Uterus (tissue), 3 donors: ENCODE measurements at regions not wholly inside any gene's neighbourhood (a gene's known extent, or its start where the extent isn't known, plus 50 kb on each side); places are given as distances from the start of the nearest gene placed in this dataset.
"Not testable (repeated sequence)": the region's sequence is repeated elsewhere in the genome, so short reads cannot be mapped to it uniquely, and the experiment has no call there.

Experiments used
- DNase-seq, 2 donors: peaks; one replicate each; pipeline ENCODE4 v3.0.0-alpha.2; 2019 to 2020
- H3K27ac ChIP-seq, 2 donors: fragments of 200-600 bp; sonication (generic); 1 replicate in 1 of 2; 2 replicates in 1 of 2; pipeline ENCODE4 v1.5.1; 2016 to 2018
- H3K27me3 ChIP-seq, 2 donors: fragments of 200-600 bp; sonication (generic); one replicate each; pipeline ENCODE4 v1.5.1; 2018 to 2019; ENCODE audit warnings: control low read depth in 1 of 2
- H3K36me3 ChIP-seq, 2 donors: fragments of 200-600 bp; sonication (generic); one replicate each; pipeline ENCODE4 v1.5.1; 2019; ENCODE audit warnings: control low read depth in 1 of 2
- H3K4me1 ChIP-seq, 2 donors: fragments of 200-600 bp; sonication (generic); one replicate each; pipeline ENCODE4 v1.5.1; 2018 to 2019; ENCODE audit warnings: control low read depth in 1 of 2
- H3K4me3 ChIP-seq, 2 donors: fragments of 200-600 bp; sonication (generic); 1 replicate in 1 of 2; 2 replicates in 1 of 2; pipeline ENCODE4 v1.5.1; 2018 to 2019; ENCODE audit warnings: mild to moderate bottlenecking in 1 of 2
- H3K9me3 ChIP-seq, 2 donors: fragments of 200-600 bp; sonication (generic); one replicate each; pipeline ENCODE4 v1.5.1; 2019; ENCODE audit warnings: control low read depth in 1 of 2
- CTCF ChIP-seq, 4 experiments: fragments of 200-600 bp in 2 of 4; fragments of 450-650 bp in 2 of 4; sonication (generic) in 2 of 4; IDR thresholded peaks; one replicate each; pipeline ENCODE4 v1.5.1; 2016 to 2019; ENCODE audit warnings: antibody characterized with exemption in 4 of 4, mild to moderate bottlenecking in 2 of 4, moderate library complexity in 1 of 4
- POLR2A ChIP-seq, 2 donors: fragments of 450-650 bp; IDR thresholded peaks; one replicate each; pipeline ENCODE4 v1.6.1; 2016; ENCODE audit warnings: antibody characterized with exemption in 2 of 2, mild to moderate bottlenecking in 1 of 2, moderate library complexity in 1 of 2
- intact Hi-C: fragments of 100-400 bp; cut with DNase I; formaldehyde crosslinking; loops from one replicate; pipeline ENCODE4 v1.15.1; 2023; ENCODE audit warnings: low total_unique reads
- donor health status: DM: yes; HTN: yes; CAD: no.

- Histone ChIP-seq H3K9me3 (no peaks in the 10 kb centered on the region), H3K27me3 (no peaks in the 10 kb centered on the region), H3K4me3 (no peak overlapping the region), H3K36me3 (no peaks in the 10 kb centered on the region), H3K27ac (no peak overlapping the region), H3K4me1 (peaks cover 0 to 7% of the 10 kb centered on the region in 2 donors)
- TF ChIP-seq POLR2A (IDR thresholded peaks at IDR 0.05) (no peak), CTCF (IDR thresholded peaks at IDR 0.05) (no peak)
- intact Hi-C loops = no loop called here
- no peak for DNase-seq
These were observed 409.7 kb downstream of the KCNRG start for GRCh38 chr13:50424993-50425392.

- H3K4me1 ChIP-seq = peaks cover 0 to 7% of the 10 kb centered on the region in 2 donors
These were observed 410.5 kb downstream of the KCNRG start for GRCh38 chr13:50425772-50426171.

GRCh38 chr13:50426927-50427326 is 411.7 kb downstream of the KCNRG start:
- Histone ChIP-seq H3K4me1 (peaks cover 0 to 5% of the 10 kb centered on the region in 2 donors), H3K9me3 (no peaks in the 10 kb centered on the region), H3K27ac (no peak overlapping the region), H3K36me3 (no peaks in the 10 kb centered on the region), H3K27me3 (no peaks in the 10 kb centered on the region), H3K4me3 (no peak overlapping the region)
- TF ChIP-seq POLR2A (IDR thresholded peaks at IDR 0.05) (no peak), CTCF (IDR thresholded peaks at IDR 0.05) (no peak)
- intact Hi-C loops = no loop called here
- no peak for DNase-seq

More at GRCh38 chr13:50425772-50426171, 410.5 kb downstream of the KCNRG start:
- intact Hi-C loops = no loop called here
- DNase-seq = no peak
- Histone ChIP-seq H3K4me3 (no peak overlapping the region), H3K9me3 (no peaks in the 10 kb centered on the region), H3K27ac (no peak overlapping the region), H3K27me3 (no peaks in the 10 kb centered on the region), H3K36me3 (no peaks in the 10 kb centered on the region)
- TF ChIP-seq CTCF (IDR thresholded peaks at IDR 0.05) (no peak), POLR2A (IDR thresholded peaks at IDR 0.05) (no peak)

- H3K27ac ChIP-seq, H3K9me3 ChIP-seq, DNase-seq, H3K4me1 ChIP-seq, H3K36me3 ChIP-seq, intact Hi-C loops, H3K4me3 ChIP-seq, H3K27me3 ChIP-seq: not testable (repeated sequence)
These were observed 412.3 kb downstream of the KCNRG start for GRCh38 chr13:50427511-50427910.

GRCh38 chr13:50428183-50428877 is 413.1 kb downstream of the KCNRG start:
- Histone ChIP-seq H3K4me1 (peaks cover 0 to 4% of the 10 kb centered on the region in 2 donors), H3K27ac (no peak overlapping the region), H3K4me3 (no peak overlapping the region), H3K36me3 (no peaks in the 10 kb centered on the region), H3K27me3 (no peaks in the 10 kb centered on the region), H3K9me3 (no peaks in the 10 kb centered on the region)
- intact Hi-C loops = no loop called here
- TF ChIP-seq POLR2A (IDR thresholded peaks at IDR 0.05) (no peak), CTCF (IDR thresholded peaks at IDR 0.05) (no peak)
- no peak for DNase-seq

- Histone ChIP-seq H3K36me3 (no peaks in the 10 kb centered on the region), H3K9me3 (no peaks in the 10 kb centered on the region), H3K27ac (no peak overlapping the region), H3K4me1 (no peaks in the 10 kb centered on the region), H3K4me3 (no peak overlapping the region), H3K27me3 (no peaks in the 10 kb centered on the region)
- intact Hi-C loops = no loop called here
- no peak for TF ChIP-seq CTCF (IDR thresholded peaks at IDR 0.05)
- TF ChIP-seq POLR2A (IDR thresholded peaks at IDR 0.05) = no peak
- no peak for DNase-seq
These were observed 408.5 kb downstream of the DLEU7 start for GRCh38 chr13:50435011-50435410.
